ENCODE measurements at regions not wholly inside any gene's neighbourhood (a gene's known extent, or its start where the extent isn't known, plus 50 kb on each side); places are given as distances from the start of the nearest gene placed in this dataset.

DNA sequence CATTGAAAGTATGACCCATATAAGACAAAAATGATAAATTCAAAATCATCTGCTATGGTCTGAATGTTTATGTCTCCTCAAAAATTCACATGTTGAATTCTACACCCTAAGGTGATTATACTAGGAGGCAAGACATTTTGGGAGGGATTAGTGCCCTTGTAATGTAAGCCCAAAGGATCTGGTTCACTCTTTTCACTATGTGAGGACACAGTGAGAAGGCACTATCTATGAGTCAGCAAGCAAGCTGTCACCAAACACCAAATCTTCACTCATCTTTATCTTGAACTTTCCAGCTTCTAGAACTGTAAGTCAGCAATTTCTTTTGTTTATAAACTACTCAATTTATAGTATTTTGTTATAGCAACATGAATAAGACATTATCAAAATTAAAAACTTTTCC is 284.7 kb upstream of the ZC3H15 start:
- dilution Hi-C loops (cut with MboI; ENCODE audit: extremely low pct_ligation_motif_present, low sequenced_read_pairs): no loop called here
- CTCF ChIA-PET: interaction anchor here (1.3 kb wide), 2 partner anchors 8 to 9 kb away, joined by 3 read pairs; no protein-coding TSS in a partner anchor
- Histone ChIP-seq H2AFZ (ENCODE audit: low read depth, low read length) (no peak overlapping the region), H3K9ac (replicated peaks; ENCODE audit: extremely low read depth, insufficient read depth, low read length) (no peak overlapping the region), H4K20me1 (replicated peaks; ENCODE audit: control insufficient read depth, extremely low read depth, insufficient read depth, low read length) (no peaks in the 10 kb centered on the region), H3K27ac (ENCODE audit: insufficient read depth, low read depth, low read length) (no peak overlapping the region), H3K9me1 (replicated peaks; ENCODE audit: control insufficient read depth, extremely low read depth, insufficient read depth, low read length) (no peaks in the 10 kb centered on the region), H3K4me3 (replicated peaks in 1 of 3; ENCODE audit: insufficient read depth in 1 of 3, low read depth in 1 of 3, low read length in 3 of 3) (no peak overlapping the region), H3K4me1 (ENCODE audit: control insufficient read depth, extremely low read depth, insufficient read depth, low read length) (no peaks in the 10 kb centered on the region), H3K4me2 (ENCODE audit: insufficient read depth, low read length) (no peak overlapping the region), H3K9me3 (replicated peaks; ENCODE audit: control insufficient read depth, insufficient read depth, low read length) (no peaks in the 10 kb centered on the region), H3K36me3 (ENCODE audit: control insufficient read depth in 2 of 2, extremely low read depth in 1 of 2, insufficient read depth in 2 of 2, low read length in 2 of 2) (no peaks in the 10 kb centered on the region), H3K79me2 (ENCODE audit: control insufficient read depth, insufficient read depth, low read length) (no peaks in the 10 kb centered on the region), H3K27me3 (ENCODE audit: control insufficient read depth in 2 of 2, insufficient read depth in 2 of 2, low read length in 2 of 2) (no peaks in the 10 kb centered on the region)
- no peak for FAIRE-seq
- TF ChIP-seq, protein P1, sequence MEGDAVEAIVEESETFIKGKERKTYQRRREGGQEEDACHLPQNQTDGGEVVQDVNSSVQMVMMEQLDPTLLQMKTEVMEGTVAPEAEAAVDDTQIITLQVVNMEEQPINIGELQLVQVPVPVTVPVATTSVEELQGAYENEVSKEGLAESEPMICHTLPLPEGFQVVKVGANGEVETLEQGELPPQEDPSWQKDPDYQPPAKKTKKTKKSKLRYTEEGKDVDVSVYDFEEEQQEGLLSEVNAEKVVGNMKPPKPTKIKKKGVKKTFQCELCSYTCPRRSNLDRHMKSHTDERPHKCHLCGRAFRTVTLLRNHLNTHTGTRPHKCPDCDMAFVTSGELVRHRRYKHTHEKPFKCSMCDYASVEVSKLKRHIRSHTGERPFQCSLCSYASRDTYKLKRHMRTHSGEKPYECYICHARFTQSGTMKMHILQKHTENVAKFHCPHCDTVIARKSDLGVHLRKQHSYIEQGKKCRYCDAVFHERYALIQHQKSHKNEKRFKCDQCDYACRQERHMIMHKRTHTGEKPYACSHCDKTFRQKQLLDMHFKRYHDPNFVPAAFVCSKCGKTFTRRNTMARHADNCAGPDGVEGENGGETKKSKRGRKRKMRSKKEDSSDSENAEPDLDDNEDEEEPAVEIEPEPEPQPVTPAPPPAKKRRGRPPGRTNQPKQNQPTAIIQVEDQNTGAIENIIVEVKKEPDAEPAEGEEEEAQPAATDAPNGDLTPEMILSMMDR (IDR thresholded peaks at IDR 0.05; ENCODE audit: extremely low read depth in 1 of 2, insufficient read depth in 1 of 2, low read depth in 1 of 2, low read length in 2 of 2): no peak
- TF ChIP-seq MYC (IDR thresholded peaks at IDR 0.05; ENCODE audit: low read depth, low read length): no peak
- no peak for TF ChIP-seq FOS (IDR thresholded peaks at IDR 0.05; ENCODE audit: borderline replicate concordance, insufficient read depth, low read length)
- no peak for TF ChIP-seq EZH2 (IDR thresholded peaks at IDR 0.05; ENCODE audit: borderline replicate concordance, low read depth, low read length, severe bottlenecking)
- no peak for TF ChIP-seq JUN (IDR thresholded peaks at IDR 0.05; ENCODE audit: borderline replicate concordance, insufficient read depth, insufficient read length, low read depth)
- TF ChIP-seq MAX (IDR thresholded peaks at IDR 0.05; ENCODE audit: insufficient read depth, insufficient read length): no peak
- no peak for TF ChIP-seq POLR2A (IDR thresholded peaks at IDR 0.05; ENCODE audit: low read depth, low read length)
- no peak for TF ChIP-seq POLR2AphosphoS5 (IDR thresholded peaks at IDR 0.05; ENCODE audit: insufficient read depth, low read depth, low read length)
- no TSS peak for BruUV-seq (replicated peaks)
- intact Hi-C loops (cut with micrococcal nuclease): no loop called here
- no peak for DNase-seq (ENCODE audit: low read depth, low spot score)
- POLR2A ChIA-PET: no interaction called here

All from endothelial cell of umbilical vein (primary cell).